ENCODE measurements at regions not wholly inside any gene's neighbourhood (a gene's known extent, or its start where the extent isn't known, plus 50 kb on each side); places are given as distances from the start of the nearest gene placed in this dataset.

DNA sequence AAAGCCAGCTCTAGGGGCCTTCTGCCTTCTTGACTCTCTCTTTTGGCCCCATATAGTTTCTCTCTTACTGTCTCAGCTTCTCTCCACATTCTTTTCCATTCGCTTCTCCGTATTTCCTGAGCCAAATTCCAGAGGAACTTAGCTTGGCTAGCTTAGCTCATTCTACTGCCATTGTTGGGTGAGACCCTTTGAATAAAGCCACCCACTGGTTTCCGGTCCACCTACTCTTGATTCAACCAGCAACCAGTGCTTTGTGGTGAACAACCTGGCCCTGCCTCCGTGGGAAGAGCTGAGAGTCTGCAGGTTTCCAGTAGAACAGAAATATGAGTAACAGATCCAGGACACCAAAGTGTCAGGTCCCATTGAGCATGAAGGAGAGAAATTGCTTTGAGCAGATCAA lies 81.3 kb upstream of the ARHGAP20 start:
- no peaks in the 10 kb centered on the region for H3K27me3 ChIP-seq (ENCODE audit: control insufficient read depth, insufficient read depth, low read length)
- ChIA-PET CTCF (interaction anchor here (1.2 kb wide), 1 partner anchor 14 kb away, joined by 4 read pairs; no protein-coding TSS in a partner anchor), POLR2A (no interaction called here)
- no peaks in the 10 kb centered on the region; the same call in 1 of the 2 replicates for H3K9me3 ChIP-seq (ENCODE audit: control insufficient read depth, insufficient read depth, low read length)
- no peak overlapping the region for H3K27ac ChIP-seq (ENCODE audit: low read depth, low read length)
- no peak overlapping the region for H3K4me3 ChIP-seq (ENCODE audit: low read depth, low read length)
- DNase-seq (ENCODE audit: low read depth, low spot score) = no peak
- TF ChIP-seq CTCF (IDR thresholded peaks at IDR 0.05; ENCODE audit: low read depth, low read length) = no peak

DNA sequence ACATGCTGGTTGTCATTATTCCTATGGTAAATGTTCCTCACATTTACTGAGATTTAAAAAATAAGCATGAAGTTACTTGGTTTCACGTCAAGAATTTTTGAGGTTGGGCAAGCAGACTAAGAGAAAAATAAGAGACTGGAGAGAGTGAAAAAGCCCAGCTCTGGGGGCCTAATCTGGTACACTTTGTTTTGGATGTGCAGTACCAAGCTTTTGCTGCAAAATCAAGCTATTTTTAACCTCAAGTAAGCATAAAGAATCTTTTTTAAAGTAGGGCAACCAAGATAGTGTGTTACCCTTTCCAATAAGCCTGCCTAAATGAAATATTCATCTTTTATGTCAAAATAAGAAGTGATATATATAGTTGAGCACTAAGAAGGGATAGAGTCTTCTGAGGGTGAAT lies 79.4 kb upstream of the ARHGAP20 start:
- CTCF ChIA-PET = no interaction called here
- DNase-seq (ENCODE audit: low read depth, low spot score) = no peak
- Histone ChIP-seq H3K27me3 (ENCODE audit: control insufficient read depth, insufficient read depth, low read length) (no peaks in the 10 kb centered on the region), H3K27ac (ENCODE audit: low read depth, low read length) (no peak overlapping the region), H3K9me3 (ENCODE audit: control insufficient read depth, insufficient read depth, low read length) (no peaks in the 10 kb centered on the region; the same call in 1 of the 2 replicates), H3K4me3 (ENCODE audit: low read depth, low read length) (no peak overlapping the region)
- POLR2A ChIA-PET = no interaction called here
- TF ChIP-seq CTCF (IDR thresholded peaks at IDR 0.05; ENCODE audit: low read depth, low read length) = no peak

- Histone ChIP-seq H3K9me3 (ENCODE audit: control insufficient read depth, insufficient read depth, low read length) (peaks cover 8% of the 10 kb centered on the region), H3K27ac (ENCODE audit: low read depth, low read length) (no peak overlapping the region)
- DNase-seq (ENCODE audit: low read depth, low spot score) = no peak
Measured at GRCh38 chr11:110787680-110788079, 75.4 kb upstream of the ARHGAP20 start.

GRCh38 chr11:110786226-110786902 lies 74.1 kb upstream of the ARHGAP20 start:
- no peak for DNase-seq (ENCODE audit: low read depth, low spot score)
- no peak for TF ChIP-seq CTCF (IDR thresholded peaks at IDR 0.05; ENCODE audit: low read depth, low read length)
- ChIA-PET CTCF (interaction anchor here (0.8 kb wide), 1 partner anchor 39 kb away, joined by 3 read pairs; no protein-coding TSS in a partner anchor), POLR2A (no interaction called here)
- Histone ChIP-seq H3K27ac (ENCODE audit: low read depth, low read length) (no peak overlapping the region), H3K27me3 (ENCODE audit: control insufficient read depth, insufficient read depth, low read length) (no peaks in the 10 kb centered on the region), H3K4me3 (ENCODE audit: low read depth, low read length) (no peak overlapping the region), H3K9me3 (ENCODE audit: control insufficient read depth, insufficient read depth, low read length) (peaks cover 8% of the 10 kb centered on the region)

More at GRCh38 chr11:110787680-110788079, 75.4 kb upstream of the ARHGAP20 start:
- ChIA-PET POLR2A (no interaction called here), CTCF (no interaction called here)
- Histone ChIP-seq H3K27me3 (ENCODE audit: control insufficient read depth, insufficient read depth, low read length) (no peaks in the 10 kb centered on the region), H3K4me3 (ENCODE audit: low read depth, low read length) (no peak overlapping the region)
- TF ChIP-seq CTCF (IDR thresholded peaks at IDR 0.05; ENCODE audit: low read depth, low read length) = no peak

- ChIA-PET CTCF (interaction anchor here (0.8 kb wide), 1 partner anchor 38 kb away, joined by 3 read pairs; no protein-coding TSS in a partner anchor), POLR2A (no interaction called here)
- Histone ChIP-seq H3K27ac (ENCODE audit: low read depth, low read length) (no peak overlapping the region), H3K4me3 (ENCODE audit: low read depth, low read length) (no peak overlapping the region), H3K27me3 (ENCODE audit: control insufficient read depth, insufficient read depth, low read length) (no peaks in the 10 kb centered on the region), H3K9me3 (ENCODE audit: control insufficient read depth, insufficient read depth, low read length) (peaks cover 8% of the 10 kb centered on the region)
- DNase-seq (ENCODE audit: low read depth, low spot score) = no peak
- TF ChIP-seq CTCF (IDR thresholded peaks at IDR 0.05; ENCODE audit: low read depth, low read length) = no peak
Measured at GRCh38 chr11:110785398-110785797, 73.2 kb upstream of the ARHGAP20 start.
